ENCODE measurements at regions not wholly inside any gene's neighbourhood (a gene's known extent, or its start where the extent isn't known, plus 50 kb on each side); places are given as distances from the start of the nearest gene placed in this dataset.

GRCh38 chr1:5554784-5555183 is 437.4 kb downstream of the NPHP4 start:
- TF ChIP-seq E2F4 (CRISPR knock-in tag; IDR thresholded peaks at IDR 0.05; ENCODE audit: borderline replicate concordance, low read depth): no peak
- TF ChIP-seq PREB (CRISPR knock-in tag; IDR thresholded peaks at IDR 0.05; ENCODE audit: borderline replicate concordance): no peak
- no peak for TF ChIP-seq JUN (CRISPR knock-in tag; IDR thresholded peaks at IDR 0.05)
- TF ChIP-seq CTCF (IDR thresholded peaks at IDR 0.05): no peak
- TF ChIP-seq FOXK1 (CRISPR knock-in tag; IDR thresholded peaks at IDR 0.05): no peak
- TF ChIP-seq TP53 (CRISPR knock-in tag; IDR thresholded peaks at IDR 0.05): no peak
- no peak for TF ChIP-seq PRDM15 (CRISPR knock-in tag; IDR thresholded peaks at IDR 0.05)
- TF ChIP-seq RELA (CRISPR knock-in tag; IDR thresholded peaks at IDR 0.05; ENCODE audit: borderline replicate concordance): no peak
- TF ChIP-seq ZNF396 (CRISPR knock-in tag; IDR thresholded peaks at IDR 0.05; ENCODE audit: borderline replicate concordance): no peak

Measured in WTC11 (cell line).